Hypothalamus (tissue), 51 donors: ENCODE measurements at regions not wholly inside any gene's neighbourhood (a gene's known extent, or its start where the extent isn't known, plus 50 kb on each side); places are given as distances from the start of the nearest gene placed in this dataset.
"Not testable (repeated sequence)": the region's sequence is repeated elsewhere in the genome, so short reads cannot be mapped to it uniquely, and the experiment has no call there.

Experiments used
- DNase-seq, 51 donors: peaks; one replicate each; lab custom pipeline; 2025; lab: John Stamatoyannopoulos, UW

GRCh38 chr14:37888234-37888633 lies 292.8 kb downstream of the TTC6 start:
- DNase-seq = no peak

GRCh38 chr14:37889087-37889486 lies 293.7 kb downstream of the TTC6 start:
- DNase-seq = peak in 1 of 51 donors; percentile 10

DNA sequence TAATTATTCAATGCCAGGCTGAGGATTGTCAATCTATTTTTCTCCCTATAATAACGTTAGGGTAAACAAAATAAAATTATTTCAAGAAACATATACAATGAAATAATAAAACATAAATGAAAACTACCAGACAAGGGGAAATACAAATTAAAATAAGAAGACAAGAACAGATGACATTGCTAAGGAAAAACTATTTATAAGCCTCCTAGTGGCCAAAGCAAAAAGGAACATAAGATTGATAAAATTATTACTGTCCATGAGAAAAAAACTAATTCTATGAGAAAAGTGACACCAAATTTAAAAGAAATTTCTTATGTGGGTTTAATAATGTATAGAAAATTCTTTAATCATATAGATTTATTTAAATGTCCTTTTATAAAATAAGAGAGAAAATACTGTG lies 294.7 kb downstream of the TTC6 start:
- no peak for DNase-seq

- not testable (repeated sequence) for DNase-seq
Observed at GRCh38 chr14:37891500-37891899, 296.1 kb downstream of the TTC6 start.

GRCh38 chr14:37894463-37894862 lies 299.0 kb downstream of the TTC6 start:
- DNase-seq = no peak

- DNase-seq = no peak
Observed at GRCh38 chr14:37899365-37899764, 303.9 kb downstream of the TTC6 start.

- DNase-seq = no peak
Observed at GRCh38 chr14:37900561-37900960, 305.1 kb downstream of the TTC6 start.

DNA sequence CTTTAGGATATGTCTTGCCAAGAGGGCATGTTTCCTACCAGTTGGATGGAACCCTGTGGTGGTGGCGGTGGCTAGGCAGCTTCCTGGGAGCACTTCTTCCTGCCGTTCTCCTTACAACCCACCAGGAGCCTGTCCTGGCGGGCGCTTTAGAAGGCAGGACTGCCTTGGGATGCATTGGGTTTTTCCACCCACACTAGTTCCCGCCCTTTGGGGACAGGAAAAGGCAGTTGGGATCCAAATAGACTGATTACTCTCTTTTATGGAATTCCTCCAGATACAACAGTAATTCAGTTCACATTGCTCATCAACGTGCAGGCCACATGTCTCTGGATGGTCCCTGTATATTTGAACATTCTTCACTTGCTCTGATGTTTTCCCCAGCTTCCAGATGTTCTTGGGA lies 305.7 kb upstream of the SSTR1 start:
- no peak for DNase-seq

- peak in 1 of 51 donors; percentile 2 for DNase-seq
Observed at GRCh38 chr14:37903343-37904191, 304.1 kb upstream of the SSTR1 start.

GRCh38 chr14:37924622-37925021 lies 283.1 kb upstream of the SSTR1 start:
- DNase-seq = no peak

- no peak for DNase-seq
Observed at GRCh38 chr14:37932008-37932407, 275.7 kb upstream of the SSTR1 start.

DNA sequence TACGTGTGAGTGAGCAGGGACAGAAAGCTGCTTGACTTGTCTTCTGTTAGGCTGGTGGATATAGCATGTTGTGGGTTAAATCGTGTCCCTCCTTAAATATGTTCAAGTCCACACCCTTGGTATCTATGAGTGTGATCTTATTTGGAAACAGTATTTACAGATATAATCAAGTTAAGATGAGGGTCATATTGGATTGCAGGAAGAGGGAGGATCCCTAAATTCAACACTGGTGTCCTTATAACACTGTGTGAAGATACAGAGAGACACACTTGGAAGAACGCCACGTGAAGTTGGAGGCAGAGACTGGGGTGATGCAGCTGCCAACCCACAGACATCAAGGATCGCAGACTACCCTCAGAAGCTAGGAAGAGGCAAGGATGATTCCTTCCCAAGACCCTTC lies 275.2 kb upstream of the SSTR1 start:
- no peak for DNase-seq

- DNase-seq = no peak
Observed at GRCh38 chr14:37936971-37937370, 270.7 kb upstream of the SSTR1 start.

GRCh38 chr14:37939442-37940028 lies 268.2 kb upstream of the SSTR1 start:
- DNase-seq = no peak

DNA sequence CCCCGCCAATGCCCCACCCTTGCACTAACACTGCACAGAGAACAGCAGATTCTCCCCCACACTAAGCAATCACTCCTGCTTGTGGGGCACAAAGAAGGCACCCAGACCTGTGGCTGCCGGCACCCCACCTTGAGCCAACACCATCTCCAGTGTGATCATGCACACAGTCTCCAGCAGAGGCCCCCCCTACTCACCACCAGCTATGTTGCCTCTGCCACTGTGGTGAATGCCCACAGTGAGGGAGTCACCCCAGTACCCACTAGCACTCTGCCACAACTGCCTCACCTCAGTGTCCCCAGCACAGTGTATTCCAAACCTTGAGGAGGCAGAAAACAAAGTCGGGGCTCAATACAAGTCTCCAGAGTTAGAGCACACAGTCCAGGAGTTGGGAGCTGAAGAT lies 261.7 kb upstream of the SSTR1 start:
- no peak for DNase-seq

- DNase-seq = no peak
Observed at GRCh38 chr14:37946819-37947218, 260.9 kb upstream of the SSTR1 start.

- DNase-seq = no peak
Observed at GRCh38 chr14:37948266-37948665, 259.4 kb upstream of the SSTR1 start.

- no peak for DNase-seq
Observed at GRCh38 chr14:37968664-37969240, 239.0 kb upstream of the SSTR1 start.

DNA sequence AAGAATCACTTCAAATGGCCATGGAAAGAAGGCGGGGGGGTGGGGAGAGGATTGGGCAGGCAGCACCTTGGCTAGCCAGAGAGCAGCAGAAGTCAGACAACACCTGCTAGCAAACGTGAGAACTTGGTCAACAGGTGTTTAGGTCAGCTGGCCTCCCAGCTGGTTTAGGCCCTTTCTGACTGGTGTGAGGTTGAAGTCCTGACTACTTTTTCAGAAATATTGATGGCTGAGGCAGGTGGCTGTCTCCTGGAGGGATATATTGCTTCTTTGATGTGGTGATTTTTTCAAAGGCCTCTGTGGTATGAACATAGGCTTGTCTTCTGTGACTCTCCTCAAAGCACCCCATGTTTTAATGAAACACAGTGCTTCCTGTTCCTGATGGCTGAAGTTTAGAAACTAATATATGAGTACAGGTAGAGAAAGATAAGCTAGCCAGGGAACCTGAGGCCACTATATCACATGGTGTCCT lies 238.2 kb upstream of the SSTR1 start:
- no peak for DNase-seq

GRCh38 chr14:37970696-37971095 lies 237.0 kb upstream of the SSTR1 start:
- no peak for DNase-seq

- DNase-seq = no peak
Observed at GRCh38 chr14:37972941-37973887, 234.5 kb upstream of the SSTR1 start.
